ENCODE measurements at regions not wholly inside any gene's neighbourhood (a gene's known extent, or its start where the extent isn't known, plus 50 kb on each side); places are given as distances from the start of the nearest gene placed in this dataset.

DNA sequence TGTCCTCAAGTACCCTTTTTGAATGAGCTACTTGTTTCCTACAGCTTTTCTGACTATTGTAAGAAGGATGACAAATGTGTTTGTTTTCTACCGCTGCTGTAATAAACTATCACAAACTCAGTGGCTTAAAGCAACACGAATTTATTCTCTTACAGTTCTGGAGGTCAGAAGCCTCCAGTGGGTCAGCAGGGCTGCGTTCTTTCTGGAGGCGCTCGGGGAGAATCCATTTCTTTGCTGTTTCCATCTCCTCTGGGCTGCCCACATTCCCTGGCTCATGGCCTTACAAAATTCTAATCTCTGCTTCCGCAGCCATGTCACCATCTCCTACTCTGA, 128.5 kb downstream of the SPP2 start:
- Mint-ChIP-seq H3K4me3 (no peak overlapping the region), H3K36me3 (ENCODE audit: low read depth) (no peaks in the 10 kb centered on the region), H3K27ac (no peak overlapping the region), H3K9me3 (no peaks in the 10 kb centered on the region), H3K27me3 (ENCODE audit: insufficient read depth, low read depth, poor library complexity) (peaks cover 2% of the 10 kb centered on the region), H3K4me1 (peaks cover 4% of the 10 kb centered on the region; the same call in 2 of the 3 replicates)
- no peaks in the 10 kb centered on the region for H4K20me1 ChIP-seq (replicated peaks; ENCODE audit: insufficient read depth)
- H3K4me2 ChIP-seq, result no peak overlapping the region
- H2AFZ ChIP-seq, result no peak overlapping the region
- ATAC-seq (no peak), DNase-seq (ENCODE audit: low spot score) (no peak)
- H3K9me2 ChIP-seq (ENCODE audit: insufficient read depth), result no peaks in the 10 kb centered on the region
- H3K4me3 ChIP-seq, result no peak overlapping the region
- no peaks in the 10 kb centered on the region for H3F3A ChIP-seq (replicated peaks; ENCODE audit: low read depth)
- no peaks in the 10 kb centered on the region for H3K36me3 ChIP-seq (ENCODE audit: insufficient read depth)
- H3K79me2 ChIP-seq (replicated peaks; ENCODE audit: insufficient read depth), result no peaks in the 10 kb centered on the region
- no peak overlapping the region for H3K27ac ChIP-seq (ENCODE audit: low read depth)
- H3K27me3 ChIP-seq (ENCODE audit: insufficient read depth), result no peaks in the 10 kb centered on the region
- no peaks in the 10 kb centered on the region for H3K4me1 ChIP-seq (ENCODE audit: insufficient read depth)
- TF ChIP-seq, protein P1, sequence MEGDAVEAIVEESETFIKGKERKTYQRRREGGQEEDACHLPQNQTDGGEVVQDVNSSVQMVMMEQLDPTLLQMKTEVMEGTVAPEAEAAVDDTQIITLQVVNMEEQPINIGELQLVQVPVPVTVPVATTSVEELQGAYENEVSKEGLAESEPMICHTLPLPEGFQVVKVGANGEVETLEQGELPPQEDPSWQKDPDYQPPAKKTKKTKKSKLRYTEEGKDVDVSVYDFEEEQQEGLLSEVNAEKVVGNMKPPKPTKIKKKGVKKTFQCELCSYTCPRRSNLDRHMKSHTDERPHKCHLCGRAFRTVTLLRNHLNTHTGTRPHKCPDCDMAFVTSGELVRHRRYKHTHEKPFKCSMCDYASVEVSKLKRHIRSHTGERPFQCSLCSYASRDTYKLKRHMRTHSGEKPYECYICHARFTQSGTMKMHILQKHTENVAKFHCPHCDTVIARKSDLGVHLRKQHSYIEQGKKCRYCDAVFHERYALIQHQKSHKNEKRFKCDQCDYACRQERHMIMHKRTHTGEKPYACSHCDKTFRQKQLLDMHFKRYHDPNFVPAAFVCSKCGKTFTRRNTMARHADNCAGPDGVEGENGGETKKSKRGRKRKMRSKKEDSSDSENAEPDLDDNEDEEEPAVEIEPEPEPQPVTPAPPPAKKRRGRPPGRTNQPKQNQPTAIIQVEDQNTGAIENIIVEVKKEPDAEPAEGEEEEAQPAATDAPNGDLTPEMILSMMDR (conservative IDR thresholded peaks at IDR 0.05; ENCODE audit: low read depth in 2 of 2), result no peak
- TF ChIP-seq ZNF114 (CRISPR knock-in tag; IDR thresholded peaks at IDR 0.05) (no peak), ZNF331 (CRISPR knock-in tag; IDR thresholded peaks at IDR 0.05; ENCODE audit: low read depth) (no peak), STAT1 (IDR thresholded peaks at IDR 0.05; ENCODE audit: unreplicated experiment) (no peak)
- TF ChIP-seq, protein P2, sequence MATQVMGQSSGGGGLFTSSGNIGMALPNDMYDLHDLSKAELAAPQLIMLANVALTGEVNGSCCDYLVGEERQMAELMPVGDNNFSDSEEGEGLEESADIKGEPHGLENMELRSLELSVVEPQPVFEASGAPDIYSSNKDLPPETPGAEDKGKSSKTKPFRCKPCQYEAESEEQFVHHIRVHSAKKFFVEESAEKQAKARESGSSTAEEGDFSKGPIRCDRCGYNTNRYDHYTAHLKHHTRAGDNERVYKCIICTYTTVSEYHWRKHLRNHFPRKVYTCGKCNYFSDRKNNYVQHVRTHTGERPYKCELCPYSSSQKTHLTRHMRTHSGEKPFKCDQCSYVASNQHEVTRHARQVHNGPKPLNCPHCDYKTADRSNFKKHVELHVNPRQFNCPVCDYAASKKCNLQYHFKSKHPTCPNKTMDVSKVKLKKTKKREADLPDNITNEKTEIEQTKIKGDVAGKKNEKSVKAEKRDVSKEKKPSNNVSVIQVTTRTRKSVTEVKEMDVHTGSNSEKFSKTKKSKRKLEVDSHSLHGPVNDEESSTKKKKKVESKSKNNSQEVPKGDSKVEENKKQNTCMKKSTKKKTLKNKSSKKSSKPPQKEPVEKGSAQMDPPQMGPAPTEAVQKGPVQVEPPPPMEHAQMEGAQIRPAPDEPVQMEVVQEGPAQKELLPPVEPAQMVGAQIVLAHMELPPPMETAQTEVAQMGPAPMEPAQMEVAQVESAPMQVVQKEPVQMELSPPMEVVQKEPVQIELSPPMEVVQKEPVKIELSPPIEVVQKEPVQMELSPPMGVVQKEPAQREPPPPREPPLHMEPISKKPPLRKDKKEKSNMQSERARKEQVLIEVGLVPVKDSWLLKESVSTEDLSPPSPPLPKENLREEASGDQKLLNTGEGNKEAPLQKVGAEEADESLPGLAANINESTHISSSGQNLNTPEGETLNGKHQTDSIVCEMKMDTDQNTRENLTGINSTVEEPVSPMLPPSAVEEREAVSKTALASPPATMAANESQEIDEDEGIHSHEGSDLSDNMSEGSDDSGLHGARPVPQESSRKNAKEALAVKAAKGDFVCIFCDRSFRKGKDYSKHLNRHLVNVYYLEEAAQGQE (IDR thresholded peaks at IDR 0.05; ENCODE audit: unreplicated experiment), result no peak
- TF ChIP-seq, protein P3, sequence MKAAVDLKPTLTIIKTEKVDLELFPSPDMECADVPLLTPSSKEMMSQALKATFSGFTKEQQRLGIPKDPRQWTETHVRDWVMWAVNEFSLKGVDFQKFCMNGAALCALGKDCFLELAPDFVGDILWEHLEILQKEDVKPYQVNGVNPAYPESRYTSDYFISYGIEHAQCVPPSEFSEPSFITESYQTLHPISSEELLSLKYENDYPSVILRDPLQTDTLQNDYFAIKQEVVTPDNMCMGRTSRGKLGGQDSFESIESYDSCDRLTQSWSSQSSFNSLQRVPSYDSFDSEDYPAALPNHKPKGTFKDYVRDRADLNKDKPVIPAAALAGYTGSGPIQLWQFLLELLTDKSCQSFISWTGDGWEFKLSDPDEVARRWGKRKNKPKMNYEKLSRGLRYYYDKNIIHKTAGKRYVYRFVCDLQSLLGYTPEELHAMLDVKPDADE (IDR thresholded peaks at IDR 0.05), result no peak

DNA sequence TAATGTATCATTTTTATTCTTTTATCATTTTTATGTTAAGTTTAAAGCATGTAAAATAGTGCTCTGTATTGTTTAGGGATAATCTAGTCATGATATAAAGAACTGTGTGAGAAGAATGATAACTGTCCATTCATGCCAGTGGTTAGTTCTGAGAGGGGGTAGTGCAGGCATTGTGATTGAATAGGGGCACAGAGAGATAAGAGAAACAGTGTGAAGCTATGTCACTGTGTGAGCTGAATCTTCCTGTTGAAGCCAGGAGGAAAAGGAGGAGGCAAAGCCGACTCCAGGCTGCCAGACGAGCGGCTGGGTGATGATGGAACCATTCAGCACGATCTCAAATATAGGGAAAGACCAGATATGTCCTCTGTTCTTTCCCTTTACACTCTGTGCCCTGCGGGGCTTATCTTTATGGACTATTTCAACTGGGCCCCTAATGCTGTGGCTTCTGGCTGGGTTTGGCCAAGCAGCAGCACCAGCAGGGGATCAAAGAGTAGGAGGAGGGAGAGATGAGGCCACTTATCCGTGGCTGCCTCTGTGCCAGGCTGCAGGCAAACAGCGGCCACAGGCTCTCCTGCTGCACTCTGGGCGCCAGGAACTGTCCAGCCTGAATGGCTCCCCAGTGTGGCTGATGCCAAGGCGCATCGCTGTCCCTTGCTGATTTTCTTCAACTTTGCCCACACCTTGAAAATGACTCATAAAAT, 128.0 kb downstream of the SPP2 start:
- DNase-seq (ENCODE audit: low spot score), result no peak
- Mint-ChIP-seq H3K27me3 (ENCODE audit: insufficient read depth, low read depth, poor library complexity) (peaks cover 2% of the 10 kb centered on the region), H3K4me3 (no peak overlapping the region), H3K27ac (no peak overlapping the region), H3K36me3 (ENCODE audit: low read depth) (no peaks in the 10 kb centered on the region), H3K4me1 (peaks cover 4% of the 10 kb centered on the region; the same call in 2 of the 3 replicates), H3K9me3 (no peaks in the 10 kb centered on the region)
- Histone ChIP-seq H3K27ac (ENCODE audit: low read depth) (no peak overlapping the region), H3K4me1 (ENCODE audit: insufficient read depth) (no peaks in the 10 kb centered on the region), H4K20me1 (replicated peaks; ENCODE audit: insufficient read depth) (no peaks in the 10 kb centered on the region), H3K36me3 (ENCODE audit: insufficient read depth) (no peaks in the 10 kb centered on the region), H3K79me2 (replicated peaks; ENCODE audit: insufficient read depth) (no peaks in the 10 kb centered on the region), H2AFZ (no peak overlapping the region), H3K9me2 (ENCODE audit: insufficient read depth) (no peaks in the 10 kb centered on the region), H3K4me2 (no peak overlapping the region), H3F3A (replicated peaks; ENCODE audit: low read depth) (no peaks in the 10 kb centered on the region), H3K4me3 (no peak overlapping the region), H3K27me3 (ENCODE audit: insufficient read depth) (no peaks in the 10 kb centered on the region)
- peak; percentile 57 for ATAC-seq
- TF ChIP-seq, protein P2 (IDR thresholded peaks at IDR 0.05; ENCODE audit: unreplicated experiment), result peak; percentile 56
- TF ChIP-seq JUNB (IDR thresholded peaks at IDR 0.05; ENCODE audit: unreplicated experiment), result no peak
